Lower lobe of right lung (tissue), 2 donors: ENCODE measurements at regions not wholly inside any gene's neighbourhood (a gene's known extent, or its start where the extent isn't known, plus 50 kb on each side); places are given as distances from the start of the nearest gene placed in this dataset.
A peak's percentile ranks its signal among the peaks of the same experiment; 100 is the strongest.

Source experiments
- ATAC-seq, 2 donors: fragments of 200-7000 bp; cut with Tn5 transposase; one replicate each; pipeline ENCODE4 v1.9.1; 2020 to 2022; ENCODE audit warnings: mild to moderate bottlenecking in 2 of 2, moderate library complexity in 2 of 2
- DNase-seq: peaks from one replicate; pipeline ENCODE4 v3.0.0-alpha.2; 2020
- H3K27ac ChIP-seq: fragments of 200-600 bp; one replicate; pipeline ENCODE4 v1.8.0; 2022
- H3K27me3 ChIP-seq: fragments of 200-600 bp; one replicate; pipeline ENCODE4 v1.8.0; 2022; ENCODE audit warnings: low read depth
- H3K36me3 ChIP-seq: fragments of 200-600 bp; one replicate; pipeline ENCODE4 v1.8.0; 2022; ENCODE audit warnings: mild to moderate bottlenecking
- H3K4me1 ChIP-seq: fragments of 200-600 bp; one replicate; pipeline ENCODE4 v1.8.0; 2022
- H3K4me3 ChIP-seq: fragments of 200-600 bp; one replicate; pipeline ENCODE4 v1.8.0; 2022; ENCODE audit warnings: mild to moderate bottlenecking
- H3K9me3 ChIP-seq: fragments of 200-600 bp; one replicate; pipeline ENCODE4 v1.8.0; 2022
- CTCF ChIP-seq: fragments of 200-600 bp; IDR thresholded peaks from one replicate; pipeline ENCODE4 v1.8.0; 2022; ENCODE audit warnings: antibody characterized with exemption, mild to moderate bottlenecking
- intact Hi-C: fragments of 100-400 bp; cut with DNase I; formaldehyde crosslinking; loops from one replicate; pipeline ENCODE4 v1.11.0; 2022
- donor health status: DM: no; HTN: yes; CAD: no; lungs with severe emphysema.

- DNase-seq = no peak
Observed at GRCh38 chr6:21352131-21352530, 241.4 kb upstream of the SOX4 start.

GRCh38 chr6:21354805-21355238, 238.7 kb upstream of the SOX4 start:
- TF ChIP-seq CTCF = no peak
- intact Hi-C loops = no loop called here
- no peak for ATAC-seq
- no peaks in the 10 kb centered on the region for H3K4me1 ChIP-seq
- no peak overlapping the region for H3K4me3 ChIP-seq
- no peaks in the 10 kb centered on the region for H3K9me3 ChIP-seq
- H3K27me3 ChIP-seq = no peaks in the 10 kb centered on the region
- H3K36me3 ChIP-seq = no peaks in the 10 kb centered on the region
- no peak overlapping the region for H3K27ac ChIP-seq
- no peak for DNase-seq

More at GRCh38 chr6:21352131-21352530, 241.4 kb upstream of the SOX4 start:
- Histone ChIP-seq H3K27ac (no peak overlapping the region), H3K27me3 (no peaks in the 10 kb centered on the region), H3K36me3 (no peaks in the 10 kb centered on the region), H3K4me3 (no peak overlapping the region), H3K4me1 (no peaks in the 10 kb centered on the region), H3K9me3 (no peaks in the 10 kb centered on the region)
- intact Hi-C loops = no loop called here
- no peak for ATAC-seq
- no peak for TF ChIP-seq CTCF

- Histone ChIP-seq H3K27me3 (no peaks in the 10 kb centered on the region), H3K36me3 (no peaks in the 10 kb centered on the region), H3K4me1 (no peaks in the 10 kb centered on the region), H3K27ac (no peak overlapping the region), H3K4me3 (no peak overlapping the region), H3K9me3 (no peaks in the 10 kb centered on the region)
- intact Hi-C loops = no loop called here
- no peak for DNase-seq
- no peak for ATAC-seq
- no peak for TF ChIP-seq CTCF
Observed at GRCh38 chr6:21355638-21356037, 237.9 kb upstream of the SOX4 start.

- no peak for DNase-seq
- ATAC-seq = no peak
- intact Hi-C loops = no loop called here
- Histone ChIP-seq H3K4me1 (no peaks in the 10 kb centered on the region), H3K4me3 (no peak overlapping the region), H3K36me3 (no peaks in the 10 kb centered on the region), H3K27ac (no peak overlapping the region), H3K9me3 (no peaks in the 10 kb centered on the region), H3K27me3 (no peaks in the 10 kb centered on the region)
- no peak for TF ChIP-seq CTCF
Observed at GRCh38 chr6:21357262-21357661, 236.3 kb upstream of the SOX4 start.

GRCh38 chr6:21359926-21360325, 233.6 kb upstream of the SOX4 start:
- no peak for TF ChIP-seq CTCF
- H3K27me3 ChIP-seq = no peaks in the 10 kb centered on the region
- no peaks in the 10 kb centered on the region for H3K36me3 ChIP-seq
- H3K27ac ChIP-seq = no peak overlapping the region
- H3K4me3 ChIP-seq = no peak overlapping the region
- no peaks in the 10 kb centered on the region for H3K9me3 ChIP-seq
- no peaks in the 10 kb centered on the region for H3K4me1 ChIP-seq
- intact Hi-C loops = no loop called here
- ATAC-seq = no peak
- no peak for DNase-seq

GRCh38 chr6:21360336-21360735, 233.2 kb upstream of the SOX4 start:
- DNase-seq (no peak), ATAC-seq (peak; percentile 42 to 82)
- no peak overlapping the region for H3K27ac ChIP-seq
- H3K4me3 ChIP-seq = no peak overlapping the region
- H3K36me3 ChIP-seq = no peaks in the 10 kb centered on the region
- intact Hi-C loops = no loop called here
- no peaks in the 10 kb centered on the region for H3K27me3 ChIP-seq
- H3K9me3 ChIP-seq = no peaks in the 10 kb centered on the region
- no peaks in the 10 kb centered on the region for H3K4me1 ChIP-seq
- TF ChIP-seq CTCF = no peak
